ENCODE measurements at regions not wholly inside any gene's neighbourhood (a gene's known extent, or its start where the extent isn't known, plus 50 kb on each side); places are given as distances from the start of the nearest gene placed in this dataset.
A peak's percentile ranks its signal among the peaks of the same experiment; 100 is the strongest.

GRCh38 chr2:2846332-2847208, 515.5 kb upstream of the MYT1L start:
- WGBS = 36% methylated on average over 12 of the region's 17 CpGs
- Histone ChIP-seq H3K27ac (no peak overlapping the region), H3K9me3 (no peaks in the 10 kb centered on the region), H3K36me3 (no peaks in the 10 kb centered on the region), H3K27me3 (no peaks in the 10 kb centered on the region), H3K4me1 (peaks cover 21% of the 10 kb centered on the region), H3K4me3 (no peak overlapping the region)
- no peak for DNase-seq (ENCODE audit: low spot score in 2 of 2)
- TF ChIP-seq EP300 (IDR thresholded peaks at IDR 0.05) (no peak), POLR2A (IDR thresholded peaks at IDR 0.05) (no peak), CTCF (IDR thresholded peaks at IDR 0.05) (no peak), POLR2AphosphoS5 (IDR thresholded peaks at IDR 0.05) (no peak)

- Histone ChIP-seq H3K4me1 (peaks cover 21% of the 10 kb centered on the region), H3K4me3 (no peak overlapping the region), H3K36me3 (no peaks in the 10 kb centered on the region), H3K27me3 (no peaks in the 10 kb centered on the region), H3K27ac (no peak overlapping the region), H3K9me3 (no peaks in the 10 kb centered on the region)
- TF ChIP-seq POLR2A (IDR thresholded peaks at IDR 0.05) = no peak
- TF ChIP-seq POLR2AphosphoS5 (IDR thresholded peaks at IDR 0.05) = no peak
- no peak for TF ChIP-seq CTCF (IDR thresholded peaks at IDR 0.05)
- no peak for TF ChIP-seq EP300 (IDR thresholded peaks at IDR 0.05)
- no peak for DNase-seq (ENCODE audit: low spot score in 2 of 2)
- WGBS = 45% methylated on average over 14 of the region's 14 CpGs
Observed at GRCh38 chr2:2845806-2846315, 514.8 kb upstream of the MYT1L start.

- no peak for TF ChIP-seq CTCF (IDR thresholded peaks at IDR 0.05)
- no peak for TF ChIP-seq POLR2AphosphoS5 (IDR thresholded peaks at IDR 0.05)
- TF ChIP-seq EP300 (IDR thresholded peaks at IDR 0.05) = no peak
- no peak for TF ChIP-seq POLR2A (IDR thresholded peaks at IDR 0.05)
- H3K27me3 ChIP-seq = no peaks in the 10 kb centered on the region
- no peak for DNase-seq (ENCODE audit: low spot score in 2 of 2)
- no peaks in the 10 kb centered on the region for H3K36me3 ChIP-seq
- no peak overlapping the region for H3K4me3 ChIP-seq
- WGBS = 68% methylated on average over 9 of the region's 11 CpGs
- peaks cover 21% of the 10 kb centered on the region for H3K4me1 ChIP-seq
- no peaks in the 10 kb centered on the region for H3K9me3 ChIP-seq
- H3K27ac ChIP-seq = no peak overlapping the region
Observed at GRCh38 chr2:2845267-2845666, 514.2 kb upstream of the MYT1L start.

- no peak for TF ChIP-seq POLR2A (IDR thresholded peaks at IDR 0.05)
- TF ChIP-seq CTCF (IDR thresholded peaks at IDR 0.05) = no peak
- no peak for TF ChIP-seq EP300 (IDR thresholded peaks at IDR 0.05)
- no peak for TF ChIP-seq POLR2AphosphoS5 (IDR thresholded peaks at IDR 0.05)
- Histone ChIP-seq H3K4me3 (no peak overlapping the region), H3K27me3 (no peaks in the 10 kb centered on the region), H3K9me3 (no peaks in the 10 kb centered on the region), H3K36me3 (no peaks in the 10 kb centered on the region), H3K27ac (no peak overlapping the region), H3K4me1 (peaks cover 21% of the 10 kb centered on the region)
- DNase-seq (ENCODE audit: low spot score in 2 of 2) = peak in 1 of 2 donors; percentile 9
- 95% methylated on average over 11 of the region's 11 CpGs for WGBS
Observed at GRCh38 chr2:2843969-2844548, 513.0 kb upstream of the MYT1L start.

- H3K27ac ChIP-seq = no peak overlapping the region
- TF ChIP-seq POLR2A (IDR thresholded peaks at IDR 0.05) (no peak), EP300 (IDR thresholded peaks at IDR 0.05) (no peak), CTCF (IDR thresholded peaks at IDR 0.05) (no peak), POLR2AphosphoS5 (IDR thresholded peaks at IDR 0.05) (no peak)
- DNase-seq (ENCODE audit: low spot score in 2 of 2) = peak in 1 of 2 donors; percentile 40
- no peaks in the 10 kb centered on the region for H3K36me3 ChIP-seq
- H3K4me3 ChIP-seq = no peak overlapping the region
- WGBS = 93% methylated on average over 4 of the region's 7 CpGs
- peaks cover 21% of the 10 kb centered on the region for H3K4me1 ChIP-seq
- H3K27me3 ChIP-seq = no peaks in the 10 kb centered on the region
- H3K9me3 ChIP-seq = no peaks in the 10 kb centered on the region
Observed at GRCh38 chr2:2842466-2842865, 511.4 kb upstream of the MYT1L start.

All from suprapubic skin (tissue), 4 donors.